ENCODE measurements at regions not wholly inside any gene's neighbourhood (a gene's known extent, or its start where the extent isn't known, plus 50 kb on each side); places are given as distances from the start of the nearest gene placed in this dataset.

DNA sequence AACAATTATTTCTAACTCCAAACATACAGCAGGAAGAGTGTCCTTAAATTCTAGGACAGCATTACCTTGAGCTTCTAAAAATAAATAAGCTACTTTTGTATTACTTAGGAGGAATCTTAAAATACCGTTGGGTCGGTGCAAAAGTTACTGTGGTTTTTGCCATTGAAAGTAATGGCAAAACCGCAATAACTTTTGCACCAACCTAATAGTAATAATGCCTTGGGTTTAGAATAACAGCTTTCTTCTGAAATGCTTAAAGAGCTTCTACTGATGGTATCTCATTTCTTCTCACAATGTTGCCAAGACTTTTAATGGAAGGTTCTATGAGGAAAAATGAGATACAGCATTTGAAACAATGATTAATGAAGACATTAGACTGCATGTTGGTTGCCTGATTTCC is 179.9 kb downstream of the SEC16B start:
- DNase-seq (ENCODE audit: low spot score), result no peak

DNA sequence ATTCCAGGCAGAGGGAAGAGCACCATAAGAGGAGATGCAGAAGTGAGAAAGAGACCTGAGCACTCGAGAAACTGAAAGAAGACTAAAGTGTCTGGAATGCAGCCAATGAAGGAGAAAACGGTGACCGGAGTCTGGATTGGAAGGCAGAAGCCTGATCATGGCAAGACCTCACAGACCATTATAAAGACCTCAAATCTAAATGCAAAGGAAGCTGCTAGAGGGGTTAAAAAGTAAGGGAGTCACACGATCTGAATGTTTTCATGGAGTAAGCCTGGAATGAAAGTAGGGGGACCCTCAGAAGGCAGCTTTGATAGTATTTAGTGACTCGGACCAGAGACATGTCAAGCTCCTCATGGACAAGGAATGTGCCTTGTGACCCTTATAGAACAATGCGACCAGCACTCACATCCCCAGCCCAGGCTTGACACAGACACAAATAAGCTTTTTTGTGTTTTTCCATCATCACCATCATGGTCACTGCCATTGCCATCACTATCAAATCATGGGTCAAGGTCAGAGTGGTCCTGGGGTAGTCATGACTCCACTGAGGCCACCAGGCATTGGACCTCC is 183.6 kb downstream of the SEC16B start:
- DNase-seq (ENCODE audit: low spot score), result no peak

GRCh38 chr1:177784936-177785335 is 184.9 kb downstream of the SEC16B start:
- DNase-seq (ENCODE audit: low spot score), result no peak

DNA sequence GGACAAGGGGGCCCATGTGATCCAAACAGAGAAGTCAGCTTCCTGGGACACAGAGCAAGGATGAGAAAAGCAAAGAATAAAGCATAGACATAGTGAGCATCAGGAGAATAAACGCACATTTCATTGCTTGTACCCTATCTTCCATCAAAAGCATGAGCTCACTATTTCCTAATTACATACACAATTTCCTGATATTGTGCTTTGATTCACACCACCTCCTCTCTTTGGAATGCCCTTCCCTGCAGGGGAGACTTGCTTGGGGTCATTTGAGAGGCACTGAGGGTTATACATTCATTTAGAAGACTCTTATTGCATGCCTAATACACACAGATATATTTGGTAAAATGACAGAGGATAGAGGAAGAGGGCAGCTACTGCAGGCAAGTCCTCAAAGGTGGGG is 185.4 kb downstream of the SEC16B start:
- no peak for DNase-seq (ENCODE audit: low spot score)

- DNase-seq (ENCODE audit: low spot score), result no peak
These were observed 186.8 kb downstream of the SEC16B start for GRCh38 chr1:177783051-177783450.

- peak; percentile 60 for DNase-seq (ENCODE audit: low spot score)
These were observed 189.7 kb downstream of the SEC16B start for GRCh38 chr1:177780096-177780700.

DNA sequence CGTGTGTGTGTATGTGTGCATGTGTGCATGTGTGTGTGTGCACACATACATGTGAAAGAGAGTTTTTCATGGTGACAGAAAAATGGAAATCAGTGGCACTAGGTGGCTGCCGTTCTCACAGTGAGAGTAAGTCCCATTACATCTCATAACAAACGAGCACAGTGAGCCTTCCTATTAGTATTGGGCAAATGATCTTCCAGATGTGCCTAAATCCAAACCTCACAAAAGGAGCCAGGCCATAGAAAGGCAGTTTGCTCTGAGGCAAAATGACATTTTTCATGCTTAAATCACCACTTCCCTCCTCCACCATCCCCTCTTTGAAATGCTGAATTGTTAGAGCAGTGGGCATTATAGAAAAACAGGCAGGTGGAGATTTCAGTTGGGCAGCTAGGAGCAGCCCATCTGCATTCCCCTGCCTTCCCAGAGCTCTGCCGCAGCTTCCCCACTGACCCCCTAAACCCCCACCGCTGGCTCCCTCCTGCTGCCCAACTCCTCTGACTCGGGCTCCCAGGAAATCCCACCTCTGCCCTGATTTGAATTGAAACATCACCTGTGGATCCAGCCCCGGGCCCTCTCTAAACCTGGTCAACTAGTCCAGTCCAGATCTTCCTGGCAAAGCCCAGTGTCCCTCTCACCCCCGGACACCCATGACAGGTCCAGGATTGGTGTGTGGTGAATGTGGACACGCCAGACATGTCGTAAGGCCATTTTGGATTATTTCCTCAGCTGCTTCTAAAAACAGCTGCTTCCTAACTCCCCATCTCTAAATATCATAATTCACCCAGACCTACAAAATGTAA is 190.5 kb downstream of the SEC16B start:
- no peak for DNase-seq (ENCODE audit: low spot score)

DNA sequence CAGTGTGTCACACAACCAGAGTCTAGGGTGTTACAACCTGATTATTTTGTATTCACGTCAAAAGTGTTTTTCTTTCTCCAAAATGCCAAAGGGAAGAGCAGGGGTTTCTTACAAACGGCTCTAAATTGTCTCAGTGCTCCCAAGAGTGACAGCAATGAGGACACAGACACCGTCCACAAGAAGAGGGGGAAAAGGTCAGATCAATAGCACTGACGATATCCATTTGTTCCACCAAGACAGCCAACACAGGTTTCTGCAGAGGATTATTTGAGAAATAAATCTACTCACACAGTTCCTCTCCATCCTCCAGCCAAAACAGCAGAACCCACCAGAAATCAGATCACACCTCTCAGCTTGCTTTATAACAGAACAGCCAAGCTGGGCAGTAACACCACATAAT is 193.9 kb downstream of the SEC16B start:
- DNase-seq (ENCODE audit: low spot score), result no peak

DNA sequence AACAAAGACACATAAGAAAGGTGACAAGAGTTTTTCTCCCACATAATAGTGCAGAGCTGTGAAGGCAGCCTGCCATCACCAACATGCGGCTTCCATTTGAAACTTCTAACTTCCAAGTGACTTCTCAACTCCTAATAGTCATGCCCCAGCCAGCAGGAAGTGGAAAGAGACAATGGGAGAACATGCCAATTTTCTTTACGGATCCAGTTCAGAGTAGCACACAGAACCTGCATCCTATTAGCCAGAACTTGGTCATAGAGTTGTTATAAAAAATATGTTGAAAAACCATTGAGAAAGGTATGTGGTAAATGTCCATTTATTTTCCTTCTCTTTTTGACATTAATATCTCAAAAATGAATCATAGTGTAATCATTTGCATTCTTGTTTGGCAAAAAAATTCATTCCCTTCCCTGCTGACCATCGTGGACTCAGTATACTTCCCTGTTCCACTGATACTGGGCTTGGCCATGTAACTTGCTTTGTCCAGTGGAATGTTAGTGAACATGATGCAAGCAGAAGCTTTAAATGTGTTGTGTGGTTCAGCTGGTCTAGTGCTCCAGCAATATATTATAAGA is 197.4 kb downstream of the SEC16B start:
- DNase-seq (ENCODE audit: low spot score), result no peak

DNA sequence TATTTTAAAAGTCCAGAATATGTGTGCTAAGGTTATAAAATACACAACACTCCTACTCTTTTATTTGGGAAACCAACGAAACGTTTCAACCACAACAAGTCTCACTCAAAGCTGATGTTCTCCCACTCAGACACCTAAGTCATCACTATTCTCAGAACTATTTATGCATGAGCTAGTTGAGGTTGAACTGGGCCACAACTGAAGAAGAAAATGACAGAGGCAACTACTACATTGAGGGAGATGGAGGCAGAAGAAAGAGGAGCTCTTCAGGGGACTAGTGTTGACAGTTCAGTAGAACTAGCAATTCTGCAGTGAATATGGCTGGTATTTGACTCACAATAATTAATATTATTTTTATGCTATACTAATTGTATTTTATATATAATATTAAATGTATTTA is 198.2 kb downstream of the SEC16B start:
- DNase-seq (ENCODE audit: low spot score), result no peak

DNA sequence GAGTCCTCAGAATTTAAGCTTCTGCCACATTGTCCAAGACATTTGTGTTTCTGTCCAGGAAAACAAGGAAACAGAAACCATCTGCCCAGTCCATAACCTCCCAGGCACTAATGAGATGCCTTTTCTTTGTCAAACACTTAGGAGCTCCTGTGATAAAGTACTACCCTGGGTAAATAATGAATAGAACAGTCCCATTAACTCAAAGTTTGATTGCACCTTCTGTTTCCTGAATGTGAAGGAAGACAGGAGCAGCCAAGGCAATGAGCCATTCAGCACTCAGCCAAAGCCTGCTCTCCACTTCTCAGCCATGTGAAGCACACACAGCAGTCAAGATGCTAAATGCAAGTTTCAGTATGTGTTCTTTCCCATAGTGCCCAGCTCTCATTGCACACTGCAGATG is 199.8 kb downstream of the SEC16B start:
- DNase-seq (ENCODE audit: low spot score), result no peak

DNA sequence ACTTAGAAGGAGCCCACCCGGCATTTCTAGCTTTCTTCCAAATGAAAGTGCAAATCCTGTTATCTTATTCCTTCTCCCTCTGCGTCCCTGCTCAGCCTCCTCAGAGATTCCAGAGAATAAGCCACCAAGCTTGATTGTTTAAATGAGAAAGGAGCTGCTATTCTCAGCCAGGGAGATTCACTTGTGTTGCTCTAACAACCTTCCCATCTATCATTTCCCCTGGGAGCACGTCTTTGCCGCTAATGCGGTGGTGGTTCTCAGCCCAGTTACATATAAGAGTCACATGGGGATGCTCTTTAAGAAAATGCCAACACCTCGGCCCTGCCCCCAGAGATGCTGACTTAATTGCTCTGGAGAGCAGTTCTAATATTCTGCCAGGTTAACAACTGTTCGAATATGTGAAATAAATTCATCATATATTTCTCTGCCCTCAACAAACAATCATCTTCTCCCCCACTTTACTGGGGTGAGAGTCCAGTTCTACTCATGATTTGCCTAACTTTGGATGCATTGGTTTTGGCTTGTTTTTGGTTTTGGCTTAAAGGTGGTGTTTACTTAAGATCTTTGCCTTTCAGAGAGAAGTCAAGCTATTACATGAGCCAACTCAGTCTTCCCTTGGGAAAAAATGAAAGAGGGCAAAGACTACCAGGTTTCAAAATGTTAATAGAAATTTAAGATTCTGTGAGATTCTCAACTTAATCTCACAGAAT is 213.9 kb downstream of the SEC16B start:
- DNase-seq (ENCODE audit: low spot score), result no peak

DNA sequence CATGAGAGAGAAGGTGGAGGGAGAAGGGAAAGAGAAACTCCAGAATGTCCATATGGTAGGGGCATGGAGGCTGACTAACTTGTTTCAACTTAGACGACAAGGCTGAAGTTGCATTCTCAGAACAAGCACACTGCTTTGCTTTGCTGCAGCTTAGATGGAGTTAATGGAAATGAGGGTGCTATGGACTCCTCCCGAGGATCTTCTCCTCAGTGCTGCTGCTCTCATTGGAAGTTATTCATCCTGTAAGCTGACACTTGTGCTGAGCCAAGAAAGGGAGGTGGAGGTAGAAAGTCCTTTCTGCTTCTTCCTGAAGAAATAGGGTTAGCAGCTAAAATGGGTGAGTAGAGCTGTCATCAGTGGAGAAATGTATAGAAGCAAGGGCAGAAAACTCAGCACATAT is 215.3 kb downstream of the SEC16B start:
- DNase-seq (ENCODE audit: low spot score), result no peak

DNA sequence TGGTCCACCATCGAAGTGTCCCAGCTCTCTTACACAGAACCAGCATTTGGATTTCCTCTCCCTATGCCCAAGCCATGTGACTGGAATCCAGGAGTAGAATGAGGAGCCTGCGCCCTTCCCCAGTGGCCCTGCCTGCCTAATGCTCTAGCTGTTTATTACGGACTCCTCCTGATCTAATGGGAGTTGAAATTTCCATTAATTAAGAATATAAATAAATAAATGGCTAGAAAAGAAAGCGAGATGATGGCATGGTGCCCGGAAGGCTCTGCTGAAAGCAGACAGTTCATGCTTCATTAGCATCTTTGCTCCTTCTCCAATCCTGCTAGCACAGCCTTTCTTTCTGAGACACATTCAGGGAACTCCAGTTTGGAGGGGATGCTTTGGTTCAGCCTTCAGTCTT is 216.2 kb downstream of the SEC16B start:
- DNase-seq (ENCODE audit: low spot score), result peak; percentile 51

DNA sequence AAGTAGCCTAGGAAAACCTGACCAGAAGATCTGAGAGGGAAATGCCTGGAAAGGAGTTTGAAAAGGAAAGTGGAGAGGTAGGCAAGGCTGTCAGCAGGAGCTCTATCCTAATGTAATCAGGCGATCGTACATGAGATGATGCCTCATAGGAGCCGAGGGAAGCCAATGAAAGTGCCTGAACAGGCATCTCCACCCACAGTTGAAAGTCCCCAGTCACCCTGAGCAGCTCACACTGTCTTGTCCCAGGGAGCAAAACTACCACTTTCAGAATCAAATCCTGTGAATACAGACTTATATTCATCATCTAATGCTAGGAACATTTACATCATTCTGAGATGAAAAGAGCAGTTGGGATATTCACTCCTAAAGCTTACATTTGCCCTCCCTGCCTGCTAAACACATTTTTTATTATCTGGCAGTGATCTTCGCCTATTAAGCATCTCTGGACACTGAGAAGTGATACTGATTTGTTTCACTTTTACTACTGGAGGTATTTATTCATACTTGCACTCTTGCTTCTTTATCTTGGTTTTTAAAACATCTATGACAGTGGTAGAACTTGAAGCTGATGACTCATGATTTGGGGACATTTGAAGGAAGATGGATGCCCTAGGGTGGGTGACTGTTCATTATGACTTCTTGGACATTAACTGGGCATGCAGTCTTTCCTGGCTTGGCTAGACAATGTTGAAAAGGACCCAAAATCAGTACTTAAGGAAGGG is 221.6 kb downstream of the SEC16B start:
- no peak for DNase-seq (ENCODE audit: low spot score)

- DNase-seq (ENCODE audit: low spot score), result no peak
These were observed 223.7 kb downstream of the SEC16B start for GRCh38 chr1:177746155-177746554.

- DNase-seq (ENCODE audit: low spot score), result no peak
These were observed 225.0 kb downstream of the SEC16B start for GRCh38 chr1:177744906-177745305.

DNA sequence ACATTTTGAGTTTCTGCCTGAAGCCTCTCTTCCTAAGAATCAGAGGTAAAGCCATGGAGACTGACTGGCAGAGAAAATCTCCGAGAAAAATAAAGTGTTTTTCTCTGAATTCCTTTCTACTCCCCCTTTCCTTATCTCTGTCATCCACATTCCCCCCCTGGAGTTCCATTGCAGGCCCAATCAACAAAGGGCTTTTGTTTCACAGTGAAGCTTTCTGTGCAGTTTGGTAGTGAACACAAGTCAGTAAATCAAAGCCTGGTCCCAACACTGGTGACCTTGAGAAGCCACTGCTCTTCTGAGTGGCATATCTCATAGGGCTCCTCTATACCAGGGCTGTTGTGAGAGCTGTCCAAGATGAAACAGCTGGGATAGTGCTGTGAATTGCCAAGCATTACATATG is 228.4 kb downstream of the SEC16B start:
- peak; percentile 36 for DNase-seq (ENCODE audit: low spot score)

- no peak for DNase-seq (ENCODE audit: low spot score)
These were observed 230.1 kb downstream of the SEC16B start for GRCh38 chr1:177739780-177740179.

- DNase-seq (ENCODE audit: low spot score), result no peak
These were observed 232.4 kb downstream of the SEC16B start for GRCh38 chr1:177737456-177737855.

GRCh38 chr1:177732178-177732577 is 237.7 kb downstream of the SEC16B start:
- DNase-seq (ENCODE audit: low spot score), result no peak

- DNase-seq (ENCODE audit: low spot score), result no peak
These were observed 240.2 kb downstream of the SEC16B start for GRCh38 chr1:177729646-177730045.

Data from globus pallidus (tissue), 1 donor.